ENCODE measurements at regions not wholly inside any gene's neighbourhood (a gene's known extent, or its start where the extent isn't known, plus 50 kb on each side); places are given as distances from the start of the nearest gene placed in this dataset.
A peak's percentile ranks its signal among the peaks of the same experiment; 100 is the strongest.

DNA sequence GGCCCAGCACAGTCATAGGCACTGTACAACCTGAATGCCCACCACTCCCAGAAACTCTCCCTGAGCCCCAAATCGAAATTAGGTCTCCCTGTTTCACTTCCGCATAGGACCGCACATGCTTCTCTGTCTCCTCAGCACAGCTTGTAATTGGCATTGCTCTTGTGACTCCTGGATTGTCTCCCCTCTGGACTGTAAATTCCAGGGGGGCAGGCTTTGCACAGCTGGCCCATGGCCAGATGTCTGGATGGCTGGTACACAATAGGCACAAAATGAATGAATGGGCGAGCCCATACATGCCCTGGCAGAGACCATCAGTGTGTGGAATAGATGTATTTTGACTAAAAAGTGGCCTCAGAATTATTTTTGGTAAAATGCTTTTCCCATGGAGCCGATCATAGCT, 63.3 kb upstream of the PHF21B start:
- H3K27ac ChIP-seq = no peak overlapping the region
- no peak for TF ChIP-seq ZFX (IDR thresholded peaks at IDR 0.05)
- TF ChIP-seq, protein P1, sequence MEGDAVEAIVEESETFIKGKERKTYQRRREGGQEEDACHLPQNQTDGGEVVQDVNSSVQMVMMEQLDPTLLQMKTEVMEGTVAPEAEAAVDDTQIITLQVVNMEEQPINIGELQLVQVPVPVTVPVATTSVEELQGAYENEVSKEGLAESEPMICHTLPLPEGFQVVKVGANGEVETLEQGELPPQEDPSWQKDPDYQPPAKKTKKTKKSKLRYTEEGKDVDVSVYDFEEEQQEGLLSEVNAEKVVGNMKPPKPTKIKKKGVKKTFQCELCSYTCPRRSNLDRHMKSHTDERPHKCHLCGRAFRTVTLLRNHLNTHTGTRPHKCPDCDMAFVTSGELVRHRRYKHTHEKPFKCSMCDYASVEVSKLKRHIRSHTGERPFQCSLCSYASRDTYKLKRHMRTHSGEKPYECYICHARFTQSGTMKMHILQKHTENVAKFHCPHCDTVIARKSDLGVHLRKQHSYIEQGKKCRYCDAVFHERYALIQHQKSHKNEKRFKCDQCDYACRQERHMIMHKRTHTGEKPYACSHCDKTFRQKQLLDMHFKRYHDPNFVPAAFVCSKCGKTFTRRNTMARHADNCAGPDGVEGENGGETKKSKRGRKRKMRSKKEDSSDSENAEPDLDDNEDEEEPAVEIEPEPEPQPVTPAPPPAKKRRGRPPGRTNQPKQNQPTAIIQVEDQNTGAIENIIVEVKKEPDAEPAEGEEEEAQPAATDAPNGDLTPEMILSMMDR (conservative IDR thresholded peaks at IDR 0.05) = no peak

DNA sequence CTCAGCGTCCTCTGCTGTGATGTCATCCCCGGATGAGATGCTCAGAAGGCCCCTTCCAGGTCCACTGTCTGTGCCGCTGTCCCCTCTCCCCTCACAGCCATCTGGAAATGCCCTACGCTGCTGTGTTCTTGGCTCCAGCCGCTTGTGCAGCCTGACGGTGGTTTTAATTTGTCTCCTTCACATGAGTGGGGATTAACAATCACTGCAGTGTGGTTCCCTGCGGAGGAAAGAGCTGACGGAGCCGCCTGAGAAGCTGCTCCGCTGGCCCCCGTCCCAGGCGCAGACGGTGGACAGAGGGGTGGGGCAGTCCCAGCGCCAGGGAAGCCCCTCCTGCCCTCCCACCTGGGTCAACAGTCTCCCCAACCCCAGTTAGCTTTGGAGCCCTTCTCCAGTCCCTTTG, 67.5 kb upstream of the PHF21B start:
- H3K27ac ChIP-seq = no peak overlapping the region
- TF ChIP-seq, protein P1 (conservative IDR thresholded peaks at IDR 0.05) = no peak
- no peak for TF ChIP-seq ZFX (IDR thresholded peaks at IDR 0.05)

GRCh38 chr22:45077826-45078334, 68.1 kb upstream of the PHF21B start:
- H3K27ac ChIP-seq = no peak overlapping the region
- TF ChIP-seq ZFX (IDR thresholded peaks at IDR 0.05) = no peak
- TF ChIP-seq, protein P1 (conservative IDR thresholded peaks at IDR 0.05) = no peak

- TF ChIP-seq, protein P1 (conservative IDR thresholded peaks at IDR 0.05) = peak; percentile 79
- no peak for TF ChIP-seq ZFX (IDR thresholded peaks at IDR 0.05)
- H3K27ac ChIP-seq = no peak overlapping the region
Observed at GRCh38 chr22:45082795-45083194, 73.0 kb upstream of the PHF21B start.

GRCh38 chr22:45083659-45084305, 74.0 kb upstream of the PHF21B start:
- no peak overlapping the region for H3K27ac ChIP-seq
- TF ChIP-seq, protein P1 (conservative IDR thresholded peaks at IDR 0.05) = no peak
- no peak for TF ChIP-seq ZFX (IDR thresholded peaks at IDR 0.05)

DNA sequence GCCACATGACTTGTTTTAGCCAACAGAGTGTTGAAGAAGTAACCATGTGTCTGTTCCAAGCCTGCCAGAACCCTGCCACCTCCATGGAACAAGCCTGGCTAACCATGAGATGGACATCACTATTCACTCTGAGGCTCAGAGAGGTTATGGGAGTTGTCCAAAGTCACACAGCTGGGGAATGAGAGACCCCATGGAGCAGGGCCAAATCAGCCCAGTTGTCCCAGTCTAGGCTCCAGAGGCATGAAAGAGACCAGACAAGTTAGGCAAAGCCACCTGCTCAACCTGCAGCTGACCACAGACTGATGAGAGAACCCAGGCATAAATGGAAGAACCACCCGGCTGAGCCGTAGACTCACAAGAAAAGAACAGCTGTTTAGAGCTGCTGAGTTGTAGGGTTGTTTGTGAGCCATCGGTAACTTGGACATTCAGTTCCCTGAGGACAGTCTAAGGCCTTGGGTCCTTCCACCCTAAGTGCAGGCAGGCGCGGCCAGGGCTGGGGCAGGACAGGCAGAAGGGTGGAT, 74.7 kb upstream of the PHF21B start:
- TF ChIP-seq ZFX (IDR thresholded peaks at IDR 0.05) = no peak
- TF ChIP-seq, protein P1 (conservative IDR thresholded peaks at IDR 0.05) = no peak
- no peak overlapping the region for H3K27ac ChIP-seq

GRCh38 chr22:45087802-45088201, 75.9 kb upstream of the NUP50 start:
- H3K27ac ChIP-seq = no peak overlapping the region
- TF ChIP-seq, protein P1 (conservative IDR thresholded peaks at IDR 0.05) = no peak
- no peak for TF ChIP-seq ZFX (IDR thresholded peaks at IDR 0.05)

All from C4-2B (cell line).